NCI-H524 (cell line): ENCODE measurements at regions not wholly inside any gene's neighbourhood (a gene's known extent, or its start where the extent isn't known, plus 50 kb on each side); places are given as distances from the start of the nearest gene placed in this dataset.
A peak's percentile ranks its signal among the peaks of the same experiment; 100 is the strongest.

Experiments
- DNase-seq, 2 experiments: peaks; one replicate each; lab custom pipeline; 2025; lab: John Stamatoyannopoulos, UW

DNA sequence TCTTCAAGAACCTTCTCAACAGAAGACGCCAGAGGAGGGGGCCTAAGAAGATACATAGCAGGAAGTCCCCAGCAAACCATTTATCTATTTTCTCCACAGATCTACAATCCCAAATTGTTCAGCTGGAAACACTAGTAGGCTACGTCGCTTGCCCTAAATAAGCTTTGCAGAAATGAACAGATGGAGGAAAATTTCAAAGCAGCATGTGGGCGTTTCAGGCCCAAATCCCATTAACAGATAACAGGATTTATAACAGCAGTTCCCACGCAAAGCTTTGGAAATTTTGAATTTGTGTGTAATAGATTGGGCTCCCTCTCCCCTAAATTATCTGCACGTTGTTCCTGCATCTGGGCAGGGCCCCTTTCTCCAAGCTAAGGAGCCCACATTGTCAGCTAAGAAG is 60.6 kb upstream of the FRMD4A start:
- peak; percentile 32 to 74 for DNase-seq

- no peak for DNase-seq
Measured at GRCh38 chr10:14389981-14390590, 59.4 kb upstream of the FRMD4A start.

DNA sequence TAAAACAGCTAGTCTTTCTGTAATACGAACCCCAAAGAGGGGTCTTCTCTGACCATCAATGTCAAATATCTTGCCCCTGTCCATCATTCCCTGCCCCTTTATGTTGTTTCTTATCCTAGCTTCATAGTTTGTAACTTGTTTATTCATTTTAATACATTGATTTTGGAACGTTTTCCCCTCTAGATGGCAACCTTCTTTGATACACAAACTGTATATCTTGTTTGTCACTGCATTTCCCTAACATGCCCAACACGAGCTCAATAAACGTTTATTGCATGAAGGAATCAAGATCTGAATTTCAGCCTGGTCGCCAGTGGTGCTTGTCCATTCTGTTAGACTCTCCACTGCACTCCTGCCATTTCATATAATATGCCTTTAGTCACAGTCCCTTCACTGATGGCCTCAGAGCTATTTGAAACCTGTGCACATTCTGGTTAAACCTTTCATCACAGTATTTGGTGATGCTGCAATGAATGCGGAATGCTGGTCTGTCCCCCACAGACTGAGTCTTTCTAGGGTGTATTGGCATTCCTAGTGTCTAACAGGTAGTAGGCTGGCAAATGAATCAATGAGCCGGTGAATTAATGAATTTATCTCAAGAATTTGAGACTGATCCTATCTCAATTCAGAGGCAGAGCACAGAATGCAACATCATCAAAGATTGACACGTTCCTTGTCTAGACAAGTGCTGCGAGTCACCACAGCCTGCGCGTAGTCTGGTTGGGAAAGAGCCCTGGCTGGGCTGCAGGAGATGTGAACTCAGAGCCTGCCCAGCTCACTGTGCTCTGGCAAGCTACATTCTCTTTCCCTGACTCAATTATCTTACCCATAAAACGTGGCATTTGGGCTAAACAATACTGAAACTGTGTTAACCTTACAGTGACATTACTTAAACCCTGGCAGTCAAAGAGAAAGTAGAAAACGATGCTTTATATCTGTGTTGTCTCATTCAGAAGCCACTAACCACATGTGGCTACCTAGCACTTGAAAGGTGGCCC is 55.2 kb upstream of the FRMD4A start:
- DNase-seq, result no peak

GRCh38 chr10:14384915-14385314 is 54.2 kb upstream of the FRMD4A start:
- no peak for DNase-seq

- DNase-seq, result no peak
Measured at GRCh38 chr10:14384116-14384730, 53.5 kb upstream of the FRMD4A start.

- DNase-seq, result no peak
Measured at GRCh38 chr10:14383266-14383665, 52.5 kb upstream of the FRMD4A start.

- DNase-seq, result no peak
Measured at GRCh38 chr10:14382531-14382930, 51.8 kb upstream of the FRMD4A start.

- no peak for DNase-seq
Measured at GRCh38 chr10:14382022-14382421, 51.3 kb upstream of the FRMD4A start.

DNA sequence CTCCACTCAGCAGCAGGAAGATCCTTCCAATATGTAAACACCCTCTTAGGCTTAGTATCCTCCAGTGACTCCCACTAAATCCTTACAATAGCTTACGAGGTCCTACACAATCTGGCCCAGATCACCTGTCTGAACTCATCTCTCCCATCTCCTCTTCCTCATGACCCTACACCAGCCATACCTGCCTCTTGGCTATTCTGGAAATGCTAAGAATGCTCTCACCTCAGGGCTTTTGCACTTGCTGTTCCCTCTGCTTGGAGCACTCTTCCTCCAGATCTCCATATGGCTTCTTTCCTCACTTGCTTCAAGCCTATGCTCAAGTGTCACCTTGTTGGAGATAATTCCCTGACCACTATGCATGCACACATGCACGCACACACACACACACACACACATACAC is 50.8 kb upstream of the FRMD4A start:
- peak in 1 of 2 experiments; percentile 9 for DNase-seq

DNA sequence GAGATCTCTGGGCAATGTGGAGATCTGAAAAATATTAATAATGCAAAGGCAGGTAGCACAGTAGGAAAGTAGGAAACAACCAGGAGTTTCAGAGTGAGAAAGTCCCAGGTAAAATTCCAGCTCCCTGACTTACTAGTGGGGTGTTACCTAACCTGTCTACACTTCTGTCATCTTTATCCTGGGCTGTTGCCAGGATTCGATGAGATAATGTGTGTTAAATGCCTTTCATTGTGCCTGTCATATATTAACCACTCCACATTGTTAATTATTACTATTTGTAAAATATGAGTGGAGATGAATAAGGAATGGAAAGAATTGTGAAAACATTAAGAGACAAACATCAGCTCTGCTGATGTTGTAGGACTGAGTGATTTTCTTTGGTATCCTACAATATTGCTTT is 50.0 kb upstream of the FRMD4A start:
- DNase-seq, result no peak
